Astrocyte (in vitro differentiated cells and primary cell): ENCODE measurements at regions not wholly inside any gene's neighbourhood (a gene's known extent, or its start where the extent isn't known, plus 50 kb on each side); places are given as distances from the start of the nearest gene placed in this dataset.

Experiments
- DNase-seq: peaks from one replicate; pipeline ENCODE4 v3.0.0-alpha.2; 2010; ENCODE audit warnings: low read depth
- FAIRE-seq: peaks from 2 replicates; lab custom pipeline; 2011; peaks lifted over from hg19 to GRCh38; lab: Jason Lieb, UNC
- H2AFZ ChIP-seq: 2 replicates; pipeline ENCODE4 v1.6.0; 2012; ENCODE audit warnings: low read depth, low read length, inconsistent platforms
- H3K27ac ChIP-seq: 2 replicates; pipeline ENCODE4 v1.5.1; 2011; ENCODE audit warnings: low read depth, low read length, inconsistent platforms
- H3K27me3 ChIP-seq: 2 replicates; pipeline ENCODE4 v1.6.0; 2011; ENCODE audit warnings: low read length, inconsistent platforms; ENCODE audit not compliant: insufficient read depth
- H3K36me3 ChIP-seq: 2 replicates; pipeline ENCODE4 v1.5.1; 2011; ENCODE audit warnings: low read length, inconsistent platforms; ENCODE audit not compliant: insufficient read depth
- H3K4me1 ChIP-seq: 2 replicates; pipeline ENCODE4 v1.5.1; 2011; ENCODE audit warnings: low read length, inconsistent platforms; ENCODE audit not compliant: insufficient read depth
- H3K4me2 ChIP-seq: 2 replicates; pipeline ENCODE4 v1.6.0; 2012; ENCODE audit warnings: low read length, inconsistent platforms
- H3K4me3 ChIP-seq: 2 replicates; pipeline ENCODE4 v1.5.1; 2011; ENCODE audit warnings: low read depth, mild to moderate bottlenecking, low read length, inconsistent platforms; ENCODE audit not compliant: insufficient read depth
- H3K79me2 ChIP-seq: 2 replicates; pipeline ENCODE4 v1.6.0; 2012; ENCODE audit warnings: mild to moderate bottlenecking, low read length, inconsistent platforms; ENCODE audit not compliant: insufficient read depth
- H3K9ac ChIP-seq: 2 replicates; pipeline ENCODE4 v1.6.0; 2012; ENCODE audit warnings: mild to moderate bottlenecking, low read length, inconsistent platforms
- H3K9me3 ChIP-seq: 2 replicates; pipeline ENCODE4 v1.5.1; 2012; ENCODE audit warnings: low read depth, mild to moderate bottlenecking, low read length, inconsistent platforms; ENCODE audit not compliant: insufficient read depth
- H4K20me1 ChIP-seq: 2 replicates; pipeline ENCODE4 v1.6.0; 2012; ENCODE audit warnings: low read length, inconsistent platforms; ENCODE audit not compliant: insufficient read depth
- H3K27ac Mint-ChIP-seq: one replicate; pipeline ENCODE4 v1.8.0; 2021; ENCODE audit warnings: mild to moderate bottlenecking, mixed read lengths; ENCODE audit not compliant: unreplicated experiment
- H3K27me3 Mint-ChIP-seq: one replicate; pipeline ENCODE4 v1.8.0; 2021; ENCODE audit warnings: low read depth, mixed read lengths; ENCODE audit not compliant: unreplicated experiment
- H3K36me3 Mint-ChIP-seq: one replicate; pipeline ENCODE4 v1.8.0; 2021; ENCODE audit warnings: low read depth, mixed read lengths; ENCODE audit not compliant: unreplicated experiment
- H3K4me1 Mint-ChIP-seq: one replicate; pipeline ENCODE4 v1.8.0; 2021; ENCODE audit warnings: low read depth, mixed read lengths; ENCODE audit not compliant: unreplicated experiment
- H3K4me3 Mint-ChIP-seq: one replicate; pipeline ENCODE4 v1.8.0; 2021; ENCODE audit warnings: mild to moderate bottlenecking, moderate library complexity, mixed read lengths; ENCODE audit not compliant: unreplicated experiment
- H3K9me3 Mint-ChIP-seq: one replicate; pipeline ENCODE4 v1.8.0; 2021; ENCODE audit warnings: mild to moderate bottlenecking, mixed read lengths; ENCODE audit not compliant: unreplicated experiment
- EZH2 ChIP-seq: IDR thresholded peaks from 2 replicates; pipeline ENCODE4 v1.6.1; 2012; ENCODE audit warnings: mild to moderate bottlenecking, low read length, inconsistent platforms; ENCODE audit not compliant: insufficient read depth
- TF ChIP-seq, protein P1 (sequence below): IDR thresholded peaks from 2 replicates; pipeline ENCODE4 v1.5.1; 2011; ENCODE audit warnings: low read depth, mild to moderate bottlenecking, inconsistent platforms, low read length, moderate library complexity; ENCODE audit not compliant: insufficient read depth

DNA sequence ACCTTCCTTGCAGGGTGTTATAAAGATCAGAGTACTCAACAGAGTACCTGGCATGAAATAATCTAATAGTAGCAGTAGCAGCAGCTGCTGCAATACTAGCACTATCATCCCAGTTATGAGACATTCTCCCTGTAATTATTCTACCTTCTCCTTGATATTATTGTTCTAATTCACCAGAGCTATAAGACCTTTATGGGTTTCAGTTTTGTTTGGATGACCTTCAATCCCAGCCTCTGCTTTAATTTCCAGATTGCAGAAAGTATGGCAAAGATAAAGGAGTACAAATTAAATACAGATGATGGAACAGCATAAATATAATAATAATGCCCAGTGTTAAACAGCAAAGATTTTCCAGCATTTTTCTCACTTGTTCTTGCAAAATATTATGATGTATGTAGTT, 150.5 kb upstream of the MYLIP start:
- H3K27me3 ChIP-seq: peaks cover 5% of the 10 kb centered on the region
- H2AFZ ChIP-seq: no peak overlapping the region
- DNase-seq: no peak
- H3K36me3 Mint-ChIP-seq: no peaks in the 10 kb centered on the region
- no peak overlapping the region for H3K27ac ChIP-seq
- H3K4me1 ChIP-seq: no peaks in the 10 kb centered on the region
- no peaks in the 10 kb centered on the region for H3K79me2 ChIP-seq
- FAIRE-seq: no peak
- H3K27ac Mint-ChIP-seq: no peak overlapping the region
- H3K9me3 ChIP-seq: no peaks in the 10 kb centered on the region
- H3K4me2 ChIP-seq: no peak overlapping the region
- no peaks in the 10 kb centered on the region for H3K36me3 ChIP-seq
- peaks cover 16% of the 10 kb centered on the region for H3K27me3 Mint-ChIP-seq
- no peak overlapping the region for H3K4me3 ChIP-seq
- no peaks in the 10 kb centered on the region for H4K20me1 ChIP-seq
- H3K9ac ChIP-seq: no peak overlapping the region
- no peak for TF ChIP-seq EZH2
- TF ChIP-seq, protein P1, sequence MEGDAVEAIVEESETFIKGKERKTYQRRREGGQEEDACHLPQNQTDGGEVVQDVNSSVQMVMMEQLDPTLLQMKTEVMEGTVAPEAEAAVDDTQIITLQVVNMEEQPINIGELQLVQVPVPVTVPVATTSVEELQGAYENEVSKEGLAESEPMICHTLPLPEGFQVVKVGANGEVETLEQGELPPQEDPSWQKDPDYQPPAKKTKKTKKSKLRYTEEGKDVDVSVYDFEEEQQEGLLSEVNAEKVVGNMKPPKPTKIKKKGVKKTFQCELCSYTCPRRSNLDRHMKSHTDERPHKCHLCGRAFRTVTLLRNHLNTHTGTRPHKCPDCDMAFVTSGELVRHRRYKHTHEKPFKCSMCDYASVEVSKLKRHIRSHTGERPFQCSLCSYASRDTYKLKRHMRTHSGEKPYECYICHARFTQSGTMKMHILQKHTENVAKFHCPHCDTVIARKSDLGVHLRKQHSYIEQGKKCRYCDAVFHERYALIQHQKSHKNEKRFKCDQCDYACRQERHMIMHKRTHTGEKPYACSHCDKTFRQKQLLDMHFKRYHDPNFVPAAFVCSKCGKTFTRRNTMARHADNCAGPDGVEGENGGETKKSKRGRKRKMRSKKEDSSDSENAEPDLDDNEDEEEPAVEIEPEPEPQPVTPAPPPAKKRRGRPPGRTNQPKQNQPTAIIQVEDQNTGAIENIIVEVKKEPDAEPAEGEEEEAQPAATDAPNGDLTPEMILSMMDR: no peak
- H3K9me3 Mint-ChIP-seq: peaks cover 3% of the 10 kb centered on the region
- no peak overlapping the region for H3K4me3 Mint-ChIP-seq
- H3K4me1 Mint-ChIP-seq: no peaks in the 10 kb centered on the region

DNA sequence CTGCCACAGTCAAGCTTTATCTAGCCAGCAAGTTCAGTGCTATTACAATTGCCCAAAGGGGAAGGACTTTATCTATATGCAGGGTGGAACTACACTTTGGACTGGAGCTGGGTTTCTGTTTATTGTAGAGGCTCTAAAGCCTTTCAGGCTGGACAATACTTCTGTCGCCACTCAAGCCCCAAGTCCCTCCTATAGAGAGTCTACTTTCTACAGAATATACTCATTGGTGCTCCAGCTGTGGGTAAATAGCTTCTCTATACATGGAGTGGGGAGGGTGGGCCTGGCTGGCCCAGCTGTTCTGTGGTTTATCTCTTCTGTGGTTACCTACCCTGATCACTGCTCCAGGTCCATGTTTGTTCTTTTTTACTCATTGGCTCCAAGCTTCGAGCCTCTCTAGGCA, 151.8 kb upstream of the MYLIP start:
- Histone ChIP-seq H3K27me3 (peaks cover 3% of the 10 kb centered on the region), H3K9me3 (no peaks in the 10 kb centered on the region), H3K9ac (no peak overlapping the region), H3K4me2 (no peak overlapping the region), H3K36me3 (no peaks in the 10 kb centered on the region), H4K20me1 (no peaks in the 10 kb centered on the region), H3K4me1 (no peaks in the 10 kb centered on the region), H3K27ac (no peak overlapping the region), H3K4me3 (no peak overlapping the region), H2AFZ (no peak overlapping the region), H3K79me2 (no peaks in the 10 kb centered on the region)
- no peak overlapping the region for H3K27ac Mint-ChIP-seq
- DNase-seq (no peak), FAIRE-seq (no peak)
- H3K9me3 Mint-ChIP-seq: peaks cover 3% of the 10 kb centered on the region
- H3K4me1 Mint-ChIP-seq: no peaks in the 10 kb centered on the region
- H3K4me3 Mint-ChIP-seq: no peak overlapping the region
- TF ChIP-seq, protein P1: no peak
- no peak for TF ChIP-seq EZH2
- H3K36me3 Mint-ChIP-seq: no peaks in the 10 kb centered on the region
- H3K27me3 Mint-ChIP-seq: peaks cover 11% of the 10 kb centered on the region

DNA sequence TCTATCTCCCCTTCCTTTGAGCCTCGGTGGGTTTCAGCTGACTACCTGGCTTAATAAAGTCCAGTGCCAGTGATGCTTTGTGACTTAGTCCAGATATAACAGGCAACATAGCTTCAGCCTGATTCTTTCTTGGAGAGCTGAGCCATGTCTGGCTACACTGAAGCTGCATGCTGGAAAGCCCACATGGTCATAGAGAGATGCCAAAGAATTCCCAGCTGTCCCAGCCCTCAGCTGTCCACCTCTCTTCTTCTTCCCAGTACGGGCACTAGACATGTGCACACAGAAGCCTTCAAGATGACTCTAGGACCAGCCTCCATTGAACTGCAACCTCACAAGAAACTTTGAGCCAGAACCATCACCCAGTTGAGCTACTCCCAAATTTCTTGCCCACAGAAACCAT, 154.1 kb upstream of the MYLIP start:
- Histone ChIP-seq H3K4me3 (no peak overlapping the region), H3K9ac (no peak overlapping the region), H3K4me1 (no peaks in the 10 kb centered on the region), H4K20me1 (no peaks in the 10 kb centered on the region), H3K27me3 (peaks cover 3% of the 10 kb centered on the region), H2AFZ (no peak overlapping the region), H3K79me2 (no peaks in the 10 kb centered on the region), H3K27ac (no peak overlapping the region), H3K36me3 (no peaks in the 10 kb centered on the region), H3K9me3 (no peaks in the 10 kb centered on the region), H3K4me2 (no peak overlapping the region)
- H3K27ac Mint-ChIP-seq: no peak overlapping the region
- peaks cover 3% of the 10 kb centered on the region for H3K9me3 Mint-ChIP-seq
- no peaks in the 10 kb centered on the region for H3K27me3 Mint-ChIP-seq
- TF ChIP-seq EZH2: no peak
- TF ChIP-seq, protein P1: no peak
- no peaks in the 10 kb centered on the region for H3K4me1 Mint-ChIP-seq
- H3K4me3 Mint-ChIP-seq: no peak overlapping the region
- DNase-seq (no peak), FAIRE-seq (no peak)
- H3K36me3 Mint-ChIP-seq: no peaks in the 10 kb centered on the region
